ENCODE measurements at regions not wholly inside any gene's neighbourhood (a gene's known extent, or its start where the extent isn't known, plus 50 kb on each side); places are given as distances from the start of the nearest gene placed in this dataset.

- intact Hi-C loops (cut with DNase I) = no loop called here
Observed at GRCh38 chr5:97628807-97629206, 445.8 kb upstream of the RIOK2 start.

GRCh38 chr5:97629276-97629675, 446.2 kb upstream of the RIOK2 start:
- intact Hi-C loops (cut with DNase I) = no loop called here
- DNase-seq (ENCODE audit: low spot score) = peak; percentile 88

More at GRCh38 chr5:97628807-97629206, 445.8 kb upstream of the RIOK2 start:
- DNase-seq (ENCODE audit: low spot score) = no peak

- DNase-seq (ENCODE audit: low spot score) = no peak
- intact Hi-C loops (cut with DNase I) = no loop called here
Observed at GRCh38 chr5:97635553-97635952, 452.5 kb upstream of the RIOK2 start.

GRCh38 chr5:97636766-97637165, 453.7 kb upstream of the RIOK2 start:
- no peak for DNase-seq (ENCODE audit: low spot score)
- intact Hi-C loops (cut with DNase I) = no loop called here

GRCh38 chr5:97641081-97641480, 458.0 kb upstream of the RIOK2 start:
- intact Hi-C loops (cut with DNase I) = no loop called here
- no peak for DNase-seq (ENCODE audit: low spot score)

GRCh38 chr5:97644206-97644605, 461.2 kb upstream of the RIOK2 start:
- intact Hi-C loops (cut with DNase I) = no loop called here
- DNase-seq (ENCODE audit: low spot score) = no peak

GRCh38 chr5:97644896-97645295, 461.8 kb upstream of the RIOK2 start:
- intact Hi-C loops (cut with DNase I) = no loop called here
- DNase-seq (ENCODE audit: low spot score) = no peak

- intact Hi-C loops (cut with DNase I) = no loop called here
Observed at GRCh38 chr5:97657239-97657638, 474.2 kb upstream of the RIOK2 start.

GRCh38 chr5:97658116-97658900, 475.3 kb upstream of the RIOK2 start:
- intact Hi-C loops (cut with DNase I) = no loop called here
- no peak for DNase-seq (ENCODE audit: low spot score)

More at GRCh38 chr5:97657239-97657638, 474.2 kb upstream of the RIOK2 start:
- DNase-seq (ENCODE audit: low spot score) = no peak

GRCh38 chr5:97666783-97667182, 483.7 kb upstream of the RIOK2 start:
- intact Hi-C loops (cut with DNase I) = no loop called here
- no peak for DNase-seq (ENCODE audit: low spot score)

GRCh38 chr5:97670447-97670846, 487.4 kb upstream of the RIOK2 start:
- DNase-seq (ENCODE audit: low spot score) = no peak
- intact Hi-C loops (cut with DNase I) = no loop called here

GRCh38 chr5:97676608-97677007, 493.6 kb upstream of the RIOK2 start:
- intact Hi-C loops (cut with DNase I) = no loop called here
- DNase-seq (ENCODE audit: low spot score) = no peak

- DNase-seq (ENCODE audit: low spot score) = no peak
Observed at GRCh38 chr5:97694091-97694490, 511.0 kb upstream of the RIOK2 start.

GRCh38 chr5:97714424-97714823, 531.4 kb upstream of the RIOK2 start:
- no peak for DNase-seq (ENCODE audit: low spot score)
- intact Hi-C loops (cut with DNase I) = no loop called here

More at GRCh38 chr5:97694091-97694490, 511.0 kb upstream of the RIOK2 start:
- intact Hi-C loops (cut with DNase I) = no loop called here

- intact Hi-C loops (cut with DNase I) = no loop called here
- DNase-seq (ENCODE audit: low spot score) = no peak
Observed at GRCh38 chr5:97726106-97726505, 543.1 kb upstream of the RIOK2 start.

- intact Hi-C loops (cut with DNase I) = no loop called here
- DNase-seq (ENCODE audit: low spot score) = no peak
Observed at GRCh38 chr5:97728920-97729319, 545.9 kb upstream of the RIOK2 start.

GRCh38 chr5:97729938-97730337, 546.9 kb upstream of the RIOK2 start:
- no peak for DNase-seq (ENCODE audit: low spot score)
- intact Hi-C loops (cut with DNase I) = no loop called here

- DNase-seq (ENCODE audit: low spot score) = no peak
- intact Hi-C loops (cut with DNase I) = no loop called here
Observed at GRCh38 chr5:97735209-97735608, 552.2 kb upstream of the RIOK2 start.

GRCh38 chr5:97737608-97738007, 554.6 kb upstream of the RIOK2 start:
- intact Hi-C loops (cut with DNase I) = no loop called here
- DNase-seq (ENCODE audit: low spot score) = no peak

- intact Hi-C loops (cut with DNase I) = no loop called here
Observed at GRCh38 chr5:97745817-97746216, 562.8 kb upstream of the RIOK2 start.

GRCh38 chr5:97750576-97750975, 567.5 kb upstream of the RIOK2 start:
- intact Hi-C loops (cut with DNase I) = no loop called here
- DNase-seq (ENCODE audit: low spot score) = no peak

More at GRCh38 chr5:97745817-97746216, 562.8 kb upstream of the RIOK2 start:
- DNase-seq (ENCODE audit: low spot score) = no peak
